ENCODE measurements at regions not wholly inside any gene's neighbourhood (a gene's known extent, or its start where the extent isn't known, plus 50 kb on each side); places are given as distances from the start of the nearest gene placed in this dataset.

GRCh38 chr3:139870000-139870675, 64.8 kb upstream of the CLSTN2 start:
- TF ChIP-seq CTCF (conservative IDR thresholded peaks at IDR 0.05; ENCODE audit: low read depth, low read length), result no peak
- no peak overlapping the region for H3K4me3 ChIP-seq (ENCODE audit: low read length)

GRCh38 chr3:139868773-139869172, 66.2 kb upstream of the CLSTN2 start:
- DNase-seq (ENCODE audit: low read depth), result no peak
- TF ChIP-seq CTCF (conservative IDR thresholded peaks at IDR 0.05; ENCODE audit: low read depth, low read length), result no peak
- no peak overlapping the region for H3K4me3 ChIP-seq (ENCODE audit: low read length)

More at GRCh38 chr3:139870000-139870675, 64.8 kb upstream of the CLSTN2 start:
- DNase-seq (ENCODE audit: low read depth), result no peak

- TF ChIP-seq CTCF (conservative IDR thresholded peaks at IDR 0.05; ENCODE audit: low read depth, low read length), result no peak
- no peak overlapping the region for H3K4me3 ChIP-seq (ENCODE audit: low read length)
- no peak for DNase-seq (ENCODE audit: low read depth)
Measured at GRCh38 chr3:139848660-139849059, 86.3 kb upstream of the CLSTN2 start.

GRCh38 chr3:139846729-139847128, 88.3 kb upstream of the CLSTN2 start:
- DNase-seq (ENCODE audit: low read depth), result no peak
- no peak for TF ChIP-seq CTCF (conservative IDR thresholded peaks at IDR 0.05; ENCODE audit: low read depth, low read length)
- H3K4me3 ChIP-seq (ENCODE audit: low read length), result no peak overlapping the region

- H3K4me3 ChIP-seq (ENCODE audit: low read length), result no peak overlapping the region
- no peak for DNase-seq (ENCODE audit: low read depth)
- no peak for TF ChIP-seq CTCF (conservative IDR thresholded peaks at IDR 0.05; ENCODE audit: low read depth, low read length)
Measured at GRCh38 chr3:139839659-139840058, 95.3 kb upstream of the CLSTN2 start.

GRCh38 chr3:139839014-139839413, 96.0 kb upstream of the CLSTN2 start:
- DNase-seq (ENCODE audit: low read depth), result no peak
- no peak for TF ChIP-seq CTCF (conservative IDR thresholded peaks at IDR 0.05; ENCODE audit: low read depth, low read length)
- no peak overlapping the region for H3K4me3 ChIP-seq (ENCODE audit: low read length)

GRCh38 chr3:139838269-139838957, 96.6 kb upstream of the CLSTN2 start:
- DNase-seq (ENCODE audit: low read depth), result no peak
- no peak for TF ChIP-seq CTCF (conservative IDR thresholded peaks at IDR 0.05; ENCODE audit: low read depth, low read length)
- H3K4me3 ChIP-seq (ENCODE audit: low read length), result no peak overlapping the region

All from retinal pigment epithelial cell (primary cell).